ENCODE measurements at regions not wholly inside any gene's neighbourhood (a gene's known extent, or its start where the extent isn't known, plus 50 kb on each side); places are given as distances from the start of the nearest gene placed in this dataset.

- TF ChIP-seq MYC (IDR thresholded peaks at IDR 0.05; ENCODE audit: low read depth, low read length) (no peak), CTCF (IDR thresholded peaks at IDR 0.05; ENCODE audit: low read depth, low read length) (no peak), POLR2A (IDR thresholded peaks at IDR 0.05; ENCODE audit: extremely low read depth, insufficient read length) (no peak), MAX (IDR thresholded peaks at IDR 0.05; ENCODE audit: low read depth, low read length) (no peak)
- DNase-seq (ENCODE audit: low read depth), result no peak
- H3K4me3 ChIP-seq (ENCODE audit: low read depth, low read length), result no peak overlapping the region
Measured at GRCh38 chr11:45461514-45461913, 175.4 kb upstream of the SYT13 start.

GRCh38 chr11:45459491-45459890 is 173.3 kb upstream of the SYT13 start:
- TF ChIP-seq CTCF (IDR thresholded peaks at IDR 0.05; ENCODE audit: low read depth, low read length) (no peak), MAX (IDR thresholded peaks at IDR 0.05; ENCODE audit: low read depth, low read length) (peak; percentile 87), MYC (IDR thresholded peaks at IDR 0.05; ENCODE audit: low read depth, low read length) (0 out of 2 replicates have a peak, but pooled peaks have one; percentile 19), POLR2A (IDR thresholded peaks at IDR 0.05; ENCODE audit: extremely low read depth, insufficient read length) (no peak)
- no peak overlapping the region for H3K4me3 ChIP-seq (ENCODE audit: low read depth, low read length)
- DNase-seq (ENCODE audit: low read depth), result peak; percentile 68

GRCh38 chr11:45458269-45458668 is 172.1 kb upstream of the SYT13 start:
- no peak overlapping the region for H3K4me3 ChIP-seq (ENCODE audit: low read depth, low read length)
- DNase-seq (ENCODE audit: low read depth), result no peak
- no peak for TF ChIP-seq CTCF (IDR thresholded peaks at IDR 0.05; ENCODE audit: low read depth, low read length)

- no peak for TF ChIP-seq CTCF (IDR thresholded peaks at IDR 0.05; ENCODE audit: low read depth, low read length)
- TF ChIP-seq MAX (IDR thresholded peaks at IDR 0.05; ENCODE audit: low read depth, low read length), result peak; percentile 86
- TF ChIP-seq MYC (IDR thresholded peaks at IDR 0.05; ENCODE audit: low read depth, low read length), result peak; percentile 84; the same call in 1 of the 2 replicates
- TF ChIP-seq POLR2A (IDR thresholded peaks at IDR 0.05; ENCODE audit: extremely low read depth, insufficient read length), result peak; percentile 21
Measured at GRCh38 chr11:45457649-45458048, 171.5 kb upstream of the SYT13 start.

GRCh38 chr11:45456686-45457085 is 170.5 kb upstream of the SYT13 start:
- peak; percentile 44 for DNase-seq (ENCODE audit: low read depth)
- TF ChIP-seq MYC (IDR thresholded peaks at IDR 0.05; ENCODE audit: low read depth, low read length) (no peak), MAX (IDR thresholded peaks at IDR 0.05; ENCODE audit: low read depth, low read length) (no peak), CTCF (IDR thresholded peaks at IDR 0.05; ENCODE audit: low read depth, low read length) (no peak), POLR2A (IDR thresholded peaks at IDR 0.05; ENCODE audit: extremely low read depth, insufficient read length) (no peak)
- peak overlapping the region; percentile 70 for H3K4me3 ChIP-seq (ENCODE audit: low read depth, low read length)

More at GRCh38 chr11:45457649-45458048, 171.5 kb upstream of the SYT13 start:
- peak overlapping the region; percentile 70 for H3K4me3 ChIP-seq (ENCODE audit: low read depth, low read length)
- peak; percentile 96 for DNase-seq (ENCODE audit: low read depth)

- no peak for DNase-seq (ENCODE audit: low read depth)
- peak overlapping the region; percentile 4 for H3K4me3 ChIP-seq (ENCODE audit: low read depth, low read length)
- TF ChIP-seq POLR2A (IDR thresholded peaks at IDR 0.05; ENCODE audit: extremely low read depth, insufficient read length) (no peak), MYC (IDR thresholded peaks at IDR 0.05; ENCODE audit: low read depth, low read length) (no peak), CTCF (IDR thresholded peaks at IDR 0.05; ENCODE audit: low read depth, low read length) (no peak), MAX (IDR thresholded peaks at IDR 0.05; ENCODE audit: low read depth, low read length) (no peak)
Measured at GRCh38 chr11:45455536-45455935, 169.4 kb upstream of the SYT13 start.
